WERI-Rb-1 (cell line): ENCODE measurements at regions not wholly inside any gene's neighbourhood (a gene's known extent, or its start where the extent isn't known, plus 50 kb on each side); places are given as distances from the start of the nearest gene placed in this dataset.

Experiments
- DNase-seq: peaks from one replicate; pipeline ENCODE4 v3.0.0-alpha.2; 2020
- H3K27ac ChIP-seq: fragments of 250-450 bp; sonication (Bioruptor Pico); 2 replicates; pipeline ENCODE4 v1.5.1; 2020; ENCODE audit warnings: mild to moderate bottlenecking, moderate library complexity
- H3K27me3 ChIP-seq: fragments of 250-450 bp; sonication (Bioruptor Pico); 2 replicates; pipeline ENCODE4 v1.5.1; 2021; ENCODE audit warnings: mild to moderate bottlenecking, low read depth, moderate library complexity; ENCODE audit not compliant: insufficient read depth, severe bottlenecking
- H3K36me3 ChIP-seq: fragments of 250-450 bp; sonication (Bioruptor Pico); 2 replicates; pipeline ENCODE4 v1.5.1; 2020; ENCODE audit warnings: mild to moderate bottlenecking, moderate library complexity
- H3K4me3 ChIP-seq: 2 replicates; pipeline ENCODE4 v1.5.1; 2011; ENCODE audit warnings: low read depth, mild to moderate bottlenecking, control low read depth, low read length
- H3K9me3 ChIP-seq: fragments of 250-450 bp; sonication (Bioruptor Pico); 2 replicates; pipeline ENCODE4 v1.5.1; 2021; ENCODE audit warnings: mild to moderate bottlenecking, moderate library complexity; ENCODE audit not compliant: severe bottlenecking
- CTCF ChIP-seq: IDR thresholded peaks from 2 replicates; pipeline ENCODE4 v1.5.1; 2011; ENCODE audit warnings: low read depth, mild to moderate bottlenecking, control low read depth, inconsistent platforms, low read length

GRCh38 chr7:131072505-131073091, 255.1 kb upstream of the MKLN1 start:
- no peak for DNase-seq
- H3K4me3 ChIP-seq, result no peak overlapping the region

GRCh38 chr7:131074043-131074442, 253.6 kb upstream of the MKLN1 start:
- Histone ChIP-seq H3K27me3 (no peaks in the 10 kb centered on the region), H3K36me3 (no peaks in the 10 kb centered on the region)

More at GRCh38 chr7:131072505-131073091, 255.1 kb upstream of the MKLN1 start:
- Histone ChIP-seq H3K36me3 (no peaks in the 10 kb centered on the region), H3K27ac (no peak overlapping the region), H3K9me3 (no peaks in the 10 kb centered on the region), H3K27me3 (no peaks in the 10 kb centered on the region)
- TF ChIP-seq CTCF, result no peak

GRCh38 chr7:131074585-131074984, 253.1 kb upstream of the MKLN1 start:
- no peaks in the 10 kb centered on the region for H3K9me3 ChIP-seq
- no peaks in the 10 kb centered on the region for H3K27me3 ChIP-seq
- H3K27ac ChIP-seq, result no peak overlapping the region
- H3K4me3 ChIP-seq, result no peak overlapping the region
- DNase-seq, result no peak
- no peaks in the 10 kb centered on the region for H3K36me3 ChIP-seq
- no peak for TF ChIP-seq CTCF

More at GRCh38 chr7:131074043-131074442, 253.6 kb upstream of the MKLN1 start:
- Histone ChIP-seq H3K4me3 (no peak overlapping the region), H3K27ac (no peak overlapping the region), H3K9me3 (no peaks in the 10 kb centered on the region)
- no peak for DNase-seq
- no peak for TF ChIP-seq CTCF

GRCh38 chr7:131075406-131075805, 252.3 kb upstream of the MKLN1 start:
- H3K4me3 ChIP-seq, result no peak overlapping the region
- DNase-seq, result no peak
- H3K27ac ChIP-seq, result no peak overlapping the region
- no peaks in the 10 kb centered on the region for H3K36me3 ChIP-seq
- no peak for TF ChIP-seq CTCF
- H3K9me3 ChIP-seq, result no peaks in the 10 kb centered on the region
- no peaks in the 10 kb centered on the region for H3K27me3 ChIP-seq

GRCh38 chr7:131076032-131076431, 251.6 kb upstream of the MKLN1 start:
- H3K4me3 ChIP-seq, result no peak overlapping the region
- no peak for TF ChIP-seq CTCF
- no peak for DNase-seq
- H3K27ac ChIP-seq, result no peak overlapping the region
- no peaks in the 10 kb centered on the region for H3K9me3 ChIP-seq
- H3K27me3 ChIP-seq, result no peaks in the 10 kb centered on the region
- H3K36me3 ChIP-seq, result no peaks in the 10 kb centered on the region

GRCh38 chr7:131076711-131077181, 250.9 kb upstream of the MKLN1 start:
- H3K36me3 ChIP-seq, result no peaks in the 10 kb centered on the region
- H3K9me3 ChIP-seq, result no peaks in the 10 kb centered on the region
- H3K27me3 ChIP-seq, result no peaks in the 10 kb centered on the region
- H3K4me3 ChIP-seq, result no peak overlapping the region
- H3K27ac ChIP-seq, result no peak overlapping the region
- no peak for DNase-seq
- TF ChIP-seq CTCF, result no peak
